ENCODE measurements at regions not wholly inside any gene's neighbourhood (a gene's known extent, or its start where the extent isn't known, plus 50 kb on each side); places are given as distances from the start of the nearest gene placed in this dataset.

GRCh38 chrX:10972706-10973105 is 138.4 kb upstream of the HCCS start:
- Histone ChIP-seq H3K9me3 (ENCODE audit: low read length) (no peaks in the 10 kb centered on the region), H3K79me2 (replicated peaks; ENCODE audit: insufficient read depth, low read length) (no peaks in the 10 kb centered on the region), H3K36me3 (ENCODE audit: insufficient read depth, low read length) (no peaks in the 10 kb centered on the region), H3F3A (ENCODE audit: insufficient read depth, low read length, poor library complexity, severe bottlenecking) (no peaks in the 10 kb centered on the region), H4K20me1 (ENCODE audit: insufficient read depth) (no peaks in the 10 kb centered on the region), H3K9ac (ENCODE audit: low read length) (no peak overlapping the region), H3K4me3 (ENCODE audit: low read length) (no peak overlapping the region), H3K27me3 (ENCODE audit: insufficient read depth, low read depth, low read length) (no peaks in the 10 kb centered on the region), H3K4me2 (ENCODE audit: low read length) (no peak overlapping the region), H3K27ac (ENCODE audit: low read length) (no peak overlapping the region), H3K9me2 (ENCODE audit: insufficient read depth, low read length) (no peaks in the 10 kb centered on the region), H2AFZ (ENCODE audit: low read depth, low read length) (no peak overlapping the region)
- TF ChIP-seq, protein P1, sequence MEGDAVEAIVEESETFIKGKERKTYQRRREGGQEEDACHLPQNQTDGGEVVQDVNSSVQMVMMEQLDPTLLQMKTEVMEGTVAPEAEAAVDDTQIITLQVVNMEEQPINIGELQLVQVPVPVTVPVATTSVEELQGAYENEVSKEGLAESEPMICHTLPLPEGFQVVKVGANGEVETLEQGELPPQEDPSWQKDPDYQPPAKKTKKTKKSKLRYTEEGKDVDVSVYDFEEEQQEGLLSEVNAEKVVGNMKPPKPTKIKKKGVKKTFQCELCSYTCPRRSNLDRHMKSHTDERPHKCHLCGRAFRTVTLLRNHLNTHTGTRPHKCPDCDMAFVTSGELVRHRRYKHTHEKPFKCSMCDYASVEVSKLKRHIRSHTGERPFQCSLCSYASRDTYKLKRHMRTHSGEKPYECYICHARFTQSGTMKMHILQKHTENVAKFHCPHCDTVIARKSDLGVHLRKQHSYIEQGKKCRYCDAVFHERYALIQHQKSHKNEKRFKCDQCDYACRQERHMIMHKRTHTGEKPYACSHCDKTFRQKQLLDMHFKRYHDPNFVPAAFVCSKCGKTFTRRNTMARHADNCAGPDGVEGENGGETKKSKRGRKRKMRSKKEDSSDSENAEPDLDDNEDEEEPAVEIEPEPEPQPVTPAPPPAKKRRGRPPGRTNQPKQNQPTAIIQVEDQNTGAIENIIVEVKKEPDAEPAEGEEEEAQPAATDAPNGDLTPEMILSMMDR (IDR thresholded peaks at IDR 0.05; ENCODE audit: poor library complexity, severe bottlenecking) = no peak
- TF ChIP-seq RAD21 (conservative IDR thresholded peaks at IDR 0.05) = no peak
- TF ChIP-seq REST (IDR thresholded peaks at IDR 0.05; ENCODE audit: borderline replicate concordance) = no peak
- no peak for TF ChIP-seq MXI1 (conservative IDR thresholded peaks at IDR 0.05; ENCODE audit: poor library complexity, severe bottlenecking)
- no peak for TF ChIP-seq EZH2 (IDR thresholded peaks at IDR 0.05; ENCODE audit: borderline replicate concordance, insufficient read depth, low read length, poor library complexity, severe bottlenecking)
- TF ChIP-seq POLR2AphosphoS5 (IDR thresholded peaks at IDR 0.05) = no peak
- no peak for TF ChIP-seq EP300 (conservative IDR thresholded peaks at IDR 0.05; ENCODE audit: poor library complexity, severe bottlenecking)
- no peak for TF ChIP-seq TAF1 (IDR thresholded peaks at IDR 0.05; ENCODE audit: low read depth)
- no peak for TF ChIP-seq SMC3 (conservative IDR thresholded peaks at IDR 0.05; ENCODE audit: poor library complexity)

DNA sequence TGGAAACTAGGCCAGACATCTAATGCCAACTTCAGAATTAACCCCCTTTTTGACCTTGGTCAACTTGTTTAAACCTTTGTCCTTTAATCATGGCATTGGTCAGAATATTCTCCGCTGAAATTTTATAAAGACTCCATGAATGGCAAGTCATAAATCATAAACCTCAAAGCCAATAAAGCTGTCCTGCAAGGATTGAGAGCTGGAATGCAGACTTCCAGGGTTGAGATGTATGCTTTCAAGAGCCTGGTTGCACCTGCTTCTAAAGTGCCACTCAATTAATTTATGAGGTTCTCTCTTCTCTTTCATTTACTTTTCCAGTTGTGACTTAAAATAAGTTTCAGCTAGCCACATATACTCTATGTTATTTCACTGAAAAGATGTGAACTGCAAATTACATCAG is 136.2 kb upstream of the HCCS start:
- Histone ChIP-seq H3K9me2 (ENCODE audit: insufficient read depth, low read length) (no peaks in the 10 kb centered on the region), H3K9me3 (ENCODE audit: low read length) (no peaks in the 10 kb centered on the region), H3K36me3 (ENCODE audit: insufficient read depth, low read length) (no peaks in the 10 kb centered on the region), H3K27me3 (ENCODE audit: insufficient read depth, low read depth, low read length) (no peaks in the 10 kb centered on the region), H3K4me3 (ENCODE audit: low read length) (no peak overlapping the region), H3K9ac (ENCODE audit: low read length) (no peak overlapping the region), H2AFZ (ENCODE audit: low read depth, low read length) (no peak overlapping the region), H3K79me2 (replicated peaks; ENCODE audit: insufficient read depth, low read length) (no peaks in the 10 kb centered on the region), H3K4me2 (ENCODE audit: low read length) (no peak overlapping the region), H3K27ac (ENCODE audit: low read length) (no peak overlapping the region), H3F3A (ENCODE audit: insufficient read depth, low read length, poor library complexity, severe bottlenecking) (no peaks in the 10 kb centered on the region), H4K20me1 (ENCODE audit: insufficient read depth) (no peaks in the 10 kb centered on the region)
- no peak for TF ChIP-seq EP300 (conservative IDR thresholded peaks at IDR 0.05; ENCODE audit: poor library complexity, severe bottlenecking)
- no peak for TF ChIP-seq TAF1 (IDR thresholded peaks at IDR 0.05; ENCODE audit: low read depth)
- no peak for TF ChIP-seq POLR2AphosphoS5 (IDR thresholded peaks at IDR 0.05)
- TF ChIP-seq RAD21 (conservative IDR thresholded peaks at IDR 0.05) = no peak
- no peak for TF ChIP-seq REST (IDR thresholded peaks at IDR 0.05; ENCODE audit: borderline replicate concordance)
- no peak for TF ChIP-seq MXI1 (conservative IDR thresholded peaks at IDR 0.05; ENCODE audit: poor library complexity, severe bottlenecking)
- no peak for TF ChIP-seq EZH2 (IDR thresholded peaks at IDR 0.05; ENCODE audit: borderline replicate concordance, insufficient read depth, low read length, poor library complexity, severe bottlenecking)
- TF ChIP-seq, protein P1 (IDR thresholded peaks at IDR 0.05; ENCODE audit: poor library complexity, severe bottlenecking) = no peak
- TF ChIP-seq SMC3 (conservative IDR thresholded peaks at IDR 0.05; ENCODE audit: poor library complexity) = no peak

Measured in neural cell (in vitro differentiated cells).